B cell (primary cell): ENCODE measurements at regions not wholly inside any gene's neighbourhood (a gene's known extent, or its start where the extent isn't known, plus 50 kb on each side); places are given as distances from the start of the nearest gene placed in this dataset.

Source experiments
- ATAC-seq: fragments of 200-7000 bp; cut with Tn5 transposase; one replicate; pipeline ENCODE4 v1.10.0; 2021; ENCODE audit warnings: low read depth, mild to moderate bottlenecking, moderate number of reproducible peaks, moderate library complexity
- CTCF ChIA-PET: fragments of 350-600 bp; sonication (Branson Sonifier 250); formaldehyde crosslinking; loops from one replicate; lab custom pipeline; 2021; ENCODE audit warnings: antibody characterized with exemption, inconsistent platforms; lab: Charles Lee
- POLR2A ChIA-PET: fragments of 350-600 bp; sonication (Branson Sonifier 250); formaldehyde crosslinking; loops from one replicate; lab custom pipeline; 2021; ENCODE audit warnings: antibody characterized with exemption; lab: Charles Lee
- DNase-seq: peaks from one replicate; pipeline ENCODE4 v3.0.0; 2013
- H2AFZ ChIP-seq: 2 replicates; pipeline ENCODE4 v1.6.1; 2012; ENCODE audit warnings: mild to moderate bottlenecking, low read depth, low read length; ENCODE audit not compliant: insufficient read depth, poor library complexity, severe bottlenecking
- H3K27ac ChIP-seq, 2 donors: 1 replicate in 1 of 2; 2 replicates in 1 of 2; pipeline ENCODE4 v1.5.1; 2012 to 2013; ENCODE audit warnings: low read length in 2 of 2, mild to moderate bottlenecking in 2 of 2, moderate library complexity in 1 of 2
- H3K27me3 ChIP-seq, 4 experiments: fragments of 200-600 bp in 1 of 4; sonication (generic) in 1 of 4; replicated peaks in 1 of 4; 1 replicate in 2 of 4; 2 replicates in 2 of 4; pipeline versions ENCODE4 v1.6.1 to v1.7.0; 2013 to 2016; ENCODE audit warnings: low read length in 3 of 4, mild to moderate bottlenecking in 2 of 4, mixed read lengths in 1 of 4, moderate library complexity in 1 of 4; ENCODE audit not compliant: insufficient read depth in 4 of 4, control insufficient read depth in 3 of 4; ENCODE audit errors: control extremely low read depth in 1 of 4
- H3K36me3 ChIP-seq, 2 experiments: replicated peaks in 1 of 2; 1 replicate in 1 of 2; 2 replicates in 1 of 2; pipeline versions ENCODE4 v1.6.1 to v1.7.1; 2013; ENCODE audit warnings: low read length in 1 of 2; ENCODE audit not compliant: insufficient read depth in 2 of 2, control insufficient read depth in 1 of 2; ENCODE audit errors: control extremely low read depth in 1 of 2, extremely low read depth in 1 of 2
- H3K4me1 ChIP-seq, 2 donors: fragments of 200-600 bp in 1 of 2; sonication (generic) in 1 of 2; 1 replicate in 1 of 2; 2 replicates in 1 of 2; pipeline versions ENCODE4 v1.5.1 to v1.6.1; 2013 to 2017; ENCODE audit warnings: low read length in 2 of 2; ENCODE audit not compliant: control insufficient read depth in 2 of 2, insufficient read depth in 2 of 2
- H3K4me2 ChIP-seq: replicated peaks from 2 replicates; pipeline ENCODE3; 2012; ENCODE audit warnings: mild to moderate bottlenecking, low read depth, low read length; ENCODE audit not compliant: poor library complexity, severe bottlenecking
- H3K4me3 ChIP-seq, 5 experiments: fragments of 200-600 bp in 1 of 5; sonication (generic) in 1 of 5; 1 replicate in 3 of 5; 2 replicates in 2 of 5; pipeline versions ENCODE4 v1.5.1 to v1.7.0; 2011 to 2016; ENCODE audit warnings: low read length in 4 of 5, mild to moderate bottlenecking in 4 of 5, low read depth in 2 of 5, control low read depth in 1 of 5, moderate library complexity in 1 of 5; ENCODE audit not compliant: insufficient read depth in 1 of 5; ENCODE audit errors: control extremely low read depth in 1 of 5, extremely low read depth in 1 of 5
- H3K79me2 ChIP-seq: fragments of 200-600 bp; sonication (generic); one replicate; pipeline ENCODE4 v1.6.0; 2016; ENCODE audit warnings: low read length; ENCODE audit not compliant: control insufficient read depth, insufficient read depth
- H3K9ac ChIP-seq: fragments of 200-600 bp; sonication (generic); 2 replicates; pipeline ENCODE4 v1.6.1; 2017; ENCODE audit warnings: mild to moderate bottlenecking, low read length, moderate library complexity
- H3K9me3 ChIP-seq, 3 donors: one replicate each; pipeline versions ENCODE4 v1.6.1 to v1.7.1; 2013; ENCODE audit warnings: low read length in 2 of 3; ENCODE audit not compliant: control insufficient read depth in 2 of 3, insufficient read depth in 1 of 3; ENCODE audit errors: control extremely low read depth in 1 of 3
- H4K20me1 ChIP-seq: 2 replicates; pipeline ENCODE4 v1.6.0; 2012; ENCODE audit warnings: mild to moderate bottlenecking, low read length; ENCODE audit not compliant: insufficient read depth, control insufficient read depth, poor library complexity, severe bottlenecking
- H3K27ac Mint-ChIP-seq: one replicate; pipeline ENCODE4 v1.8.0; 2021; ENCODE audit warnings: mixed read lengths
- H3K27me3 Mint-ChIP-seq: one replicate; pipeline ENCODE4 v1.8.0; 2021; ENCODE audit warnings: mixed read lengths
- H3K4me1 Mint-ChIP-seq: one replicate; pipeline ENCODE4 v1.8.0; 2021; ENCODE audit warnings: mixed read lengths
- H3K4me3 Mint-ChIP-seq: one replicate; pipeline ENCODE4 v1.8.0; 2021; ENCODE audit warnings: mixed read lengths
- H3K9me3 Mint-ChIP-seq: one replicate; pipeline ENCODE4 v1.8.0; 2022; ENCODE audit warnings: mixed read lengths; ENCODE audit not compliant: insufficient read depth
- EZH2 ChIP-seq: IDR thresholded peaks from 2 replicates; pipeline ENCODE4 v1.6.1; 2012; ENCODE audit warnings: borderline replicate concordance, low read depth, mild to moderate bottlenecking, moderate library complexity, low read length; ENCODE audit not compliant: insufficient read depth, poor library complexity, severe bottlenecking
- WGBS: methylation state at CpG from one replicate; pipeline ENCODE4 v1.1.5; 2013; ENCODE audit warnings: missing lambda C conversion rate; ENCODE audit not compliant: insufficient coverage; 5-methylcytosine and 5-hydroxymethylcytosine counted together
- intact Hi-C: fragments of 100-400 bp; cut with micrococcal nuclease; formaldehyde crosslinking; loops from one replicate; pipeline ENCODE4 v1.10.0; 2022
- TF ChIP-seq, protein P1 (sequence below): fragments of 200-600 bp; IDR thresholded peaks from one replicate; pipeline ENCODE4 v1.8.0; 2022; ENCODE audit warnings: antibody characterized with exemption, mild to moderate bottlenecking

DNA sequence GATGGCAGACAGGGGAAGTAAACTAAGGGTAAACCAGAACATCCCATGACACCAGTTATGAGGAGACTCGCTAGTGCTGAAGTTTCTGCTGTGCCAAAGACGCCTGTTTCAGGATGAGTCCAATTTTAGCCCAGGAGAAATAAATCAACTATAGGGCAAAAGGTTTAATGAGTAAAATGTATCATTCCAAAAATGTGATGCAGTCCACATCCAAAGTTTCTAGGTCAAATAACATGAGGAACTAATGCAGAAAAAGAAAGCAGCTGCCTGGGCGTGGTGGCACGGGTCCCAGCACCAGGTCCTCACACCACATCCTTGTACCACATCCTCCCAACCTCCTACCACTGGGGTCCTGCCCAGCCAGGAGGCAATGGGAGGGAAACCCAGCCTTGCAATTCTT is 126.9 kb upstream of the CTAGE1 start:
- H3K36me3 ChIP-seq, result no peaks in the 10 kb centered on the region
- no peaks in the 10 kb centered on the region for H4K20me1 ChIP-seq
- H3K4me3 ChIP-seq, result no peak overlapping the region
- WGBS, result no CpG with 5 or more reads among the region's 4 CpGs
- intact Hi-C loops, result no loop called here
- ChIA-PET CTCF (no interaction called here), POLR2A (no interaction called here)
- H3K9ac ChIP-seq, result no peak overlapping the region
- Mint-ChIP-seq H3K27me3 (no peaks in the 10 kb centered on the region), H3K9me3 (peaks cover 3% of the 10 kb centered on the region), H3K4me1 (no peaks in the 10 kb centered on the region), H3K27ac (no peak overlapping the region), H3K4me3 (no peak overlapping the region)
- DNase-seq (no peak), ATAC-seq (no peak)
- no peak overlapping the region for H3K27ac ChIP-seq
- peaks cover 0 to 10% (median 0%) of the 10 kb centered on the region in 3 donors for H3K9me3 ChIP-seq
- TF ChIP-seq, protein P1, sequence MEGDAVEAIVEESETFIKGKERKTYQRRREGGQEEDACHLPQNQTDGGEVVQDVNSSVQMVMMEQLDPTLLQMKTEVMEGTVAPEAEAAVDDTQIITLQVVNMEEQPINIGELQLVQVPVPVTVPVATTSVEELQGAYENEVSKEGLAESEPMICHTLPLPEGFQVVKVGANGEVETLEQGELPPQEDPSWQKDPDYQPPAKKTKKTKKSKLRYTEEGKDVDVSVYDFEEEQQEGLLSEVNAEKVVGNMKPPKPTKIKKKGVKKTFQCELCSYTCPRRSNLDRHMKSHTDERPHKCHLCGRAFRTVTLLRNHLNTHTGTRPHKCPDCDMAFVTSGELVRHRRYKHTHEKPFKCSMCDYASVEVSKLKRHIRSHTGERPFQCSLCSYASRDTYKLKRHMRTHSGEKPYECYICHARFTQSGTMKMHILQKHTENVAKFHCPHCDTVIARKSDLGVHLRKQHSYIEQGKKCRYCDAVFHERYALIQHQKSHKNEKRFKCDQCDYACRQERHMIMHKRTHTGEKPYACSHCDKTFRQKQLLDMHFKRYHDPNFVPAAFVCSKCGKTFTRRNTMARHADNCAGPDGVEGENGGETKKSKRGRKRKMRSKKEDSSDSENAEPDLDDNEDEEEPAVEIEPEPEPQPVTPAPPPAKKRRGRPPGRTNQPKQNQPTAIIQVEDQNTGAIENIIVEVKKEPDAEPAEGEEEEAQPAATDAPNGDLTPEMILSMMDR, result no peak
- no peak for TF ChIP-seq EZH2
- H2AFZ ChIP-seq, result no peak overlapping the region
- no peaks in the 10 kb centered on the region for H3K79me2 ChIP-seq
- no peak overlapping the region for H3K4me2 ChIP-seq
- H3K27me3 ChIP-seq, result no peaks in the 10 kb centered on the region
- H3K4me1 ChIP-seq, result no peaks in the 10 kb centered on the region

DNA sequence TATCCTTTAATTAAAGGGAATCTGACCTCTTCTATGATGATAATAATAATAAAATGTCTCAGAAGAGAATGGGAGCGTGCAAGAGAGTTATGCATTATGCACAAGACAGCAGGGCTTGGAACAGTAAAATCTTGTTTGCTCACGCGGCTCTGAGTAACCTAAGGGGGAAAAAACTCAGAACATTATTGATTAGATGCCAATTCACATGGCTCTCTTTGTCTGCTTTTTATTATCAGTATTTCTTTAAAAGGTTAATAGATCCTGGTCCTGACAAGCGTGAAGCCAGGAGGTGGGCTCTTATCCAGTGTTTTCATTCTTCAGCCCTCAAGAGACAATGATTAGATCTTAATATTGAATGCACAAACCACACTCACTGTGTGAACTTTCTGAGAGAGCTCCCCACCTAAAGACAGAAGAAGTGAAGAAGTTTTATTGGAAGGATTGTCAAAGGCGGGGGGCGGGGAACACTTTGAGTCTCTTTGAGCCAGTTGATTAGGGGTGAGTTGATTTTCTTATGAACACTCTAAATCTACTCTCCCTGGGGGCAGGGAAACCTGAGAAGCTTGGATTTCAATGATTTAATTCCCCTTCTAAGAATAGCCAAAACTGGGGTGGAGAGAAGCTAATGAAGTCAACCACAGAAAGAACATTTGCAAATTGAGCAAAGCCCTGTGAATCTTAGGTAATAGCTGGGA is 127.5 kb upstream of the CTAGE1 start:
- Histone ChIP-seq H3K4me3 (no peak overlapping the region), H3K9ac (no peak overlapping the region), H3K27me3 (no peaks in the 10 kb centered on the region), H3K27ac (no peak overlapping the region), H2AFZ (no peak overlapping the region), H3K36me3 (no peaks in the 10 kb centered on the region), H3K9me3 (peaks cover 0 to 10% (median 0%) of the 10 kb centered on the region in 3 donors), H4K20me1 (no peaks in the 10 kb centered on the region), H3K4me2 (no peak overlapping the region), H3K4me1 (no peaks in the 10 kb centered on the region), H3K79me2 (no peaks in the 10 kb centered on the region)
- intact Hi-C loops, result no loop called here
- H3K9me3 Mint-ChIP-seq, result peaks cover 2% of the 10 kb centered on the region
- no peak overlapping the region for H3K4me3 Mint-ChIP-seq
- DNase-seq (no peak), ATAC-seq (no peak)
- H3K27me3 Mint-ChIP-seq, result no peaks in the 10 kb centered on the region
- ChIA-PET CTCF (no interaction called here), POLR2A (no interaction called here)
- TF ChIP-seq EZH2, result no peak
- TF ChIP-seq, protein P1, result no peak
- H3K4me1 Mint-ChIP-seq, result no peaks in the 10 kb centered on the region
- no CpG with 5 or more reads among the region's 6 CpGs for WGBS
- H3K27ac Mint-ChIP-seq, result no peak overlapping the region
